ENCODE measurements at regions not wholly inside any gene's neighbourhood (a gene's known extent, or its start where the extent isn't known, plus 50 kb on each side); places are given as distances from the start of the nearest gene placed in this dataset.

GRCh38 chr2:133640103-133640502, 71.8 kb upstream of the NCKAP5 start:
- TF ChIP-seq ZNF274 (IDR thresholded peaks at IDR 0.05; ENCODE audit: low read depth, low read length) (no peak), YY1 (IDR thresholded peaks at IDR 0.05; ENCODE audit: insufficient read depth, insufficient read length) (no peak), SUZ12 (IDR thresholded peaks at IDR 0.05; ENCODE audit: extremely low read depth, insufficient read depth, insufficient read length) (no peak)
